Neural crest cell (in vitro differentiated cells): ENCODE measurements at regions not wholly inside any gene's neighbourhood (a gene's known extent, or its start where the extent isn't known, plus 50 kb on each side); places are given as distances from the start of the nearest gene placed in this dataset.
"Not testable (repeated sequence)": the region's sequence is repeated elsewhere in the genome, so short reads cannot be mapped to it uniquely, and the experiment has no call there.

ENCODE experiments used
- DNase-seq: peaks from one replicate; pipeline ENCODE4 v3.0.0; 2021; ENCODE audit warnings: low read depth, mixed read lengths, low spot score
- H3K27ac Mint-ChIP-seq: one replicate; pipeline ENCODE4 v1.8.0; 2021; ENCODE audit warnings: mild to moderate bottlenecking, mixed read lengths; ENCODE audit not compliant: unreplicated experiment
- H3K27me3 Mint-ChIP-seq: 2 replicates; pipeline ENCODE4 v1.8.0; 2021; ENCODE audit warnings: low read depth, mild to moderate bottlenecking, mixed read lengths
- H3K36me3 Mint-ChIP-seq: 2 replicates; pipeline ENCODE4 v1.8.0; 2021; ENCODE audit warnings: low read depth, mild to moderate bottlenecking, mixed read lengths
- H3K4me1 Mint-ChIP-seq: 2 replicates; pipeline ENCODE4 v1.8.0; 2021; ENCODE audit warnings: mixed read lengths
- H3K4me3 Mint-ChIP-seq: one replicate; pipeline ENCODE4 v1.8.0; 2021; ENCODE audit warnings: mild to moderate bottlenecking, mixed read lengths
- H3K9me3 Mint-ChIP-seq: 2 replicates; pipeline ENCODE4 v1.8.0; 2021; ENCODE audit warnings: mixed read lengths
- TF ChIP-seq, protein P1 (sequence below): fragments of 200-600 bp; sonication (generic); conservative IDR thresholded peaks from 2 replicates; pipeline ENCODE4 v1.5.0; 2021; ENCODE audit warnings: antibody characterized with exemption, mild to moderate bottlenecking

- not testable (repeated sequence) for H3K27ac Mint-ChIP-seq, H3K36me3 Mint-ChIP-seq, H3K4me1 Mint-ChIP-seq, H3K27me3 Mint-ChIP-seq, H3K4me3 Mint-ChIP-seq, DNase-seq, H3K9me3 Mint-ChIP-seq
Measured at GRCh38 chr9:89861371-89861770, 256.6 kb downstream of the GADD45G start.

GRCh38 chr9:89862316-89862715, 257.5 kb downstream of the GADD45G start:
- H3K4me3 Mint-ChIP-seq, result no peak overlapping the region
- peaks cover 4% of the 10 kb centered on the region for H3K9me3 Mint-ChIP-seq
- DNase-seq, result no peak
- H3K36me3 Mint-ChIP-seq, result peaks cover 3% of the 10 kb centered on the region
- H3K27ac Mint-ChIP-seq, result no peak overlapping the region
- peaks cover 7% of the 10 kb centered on the region for H3K4me1 Mint-ChIP-seq
- TF ChIP-seq, protein P1, sequence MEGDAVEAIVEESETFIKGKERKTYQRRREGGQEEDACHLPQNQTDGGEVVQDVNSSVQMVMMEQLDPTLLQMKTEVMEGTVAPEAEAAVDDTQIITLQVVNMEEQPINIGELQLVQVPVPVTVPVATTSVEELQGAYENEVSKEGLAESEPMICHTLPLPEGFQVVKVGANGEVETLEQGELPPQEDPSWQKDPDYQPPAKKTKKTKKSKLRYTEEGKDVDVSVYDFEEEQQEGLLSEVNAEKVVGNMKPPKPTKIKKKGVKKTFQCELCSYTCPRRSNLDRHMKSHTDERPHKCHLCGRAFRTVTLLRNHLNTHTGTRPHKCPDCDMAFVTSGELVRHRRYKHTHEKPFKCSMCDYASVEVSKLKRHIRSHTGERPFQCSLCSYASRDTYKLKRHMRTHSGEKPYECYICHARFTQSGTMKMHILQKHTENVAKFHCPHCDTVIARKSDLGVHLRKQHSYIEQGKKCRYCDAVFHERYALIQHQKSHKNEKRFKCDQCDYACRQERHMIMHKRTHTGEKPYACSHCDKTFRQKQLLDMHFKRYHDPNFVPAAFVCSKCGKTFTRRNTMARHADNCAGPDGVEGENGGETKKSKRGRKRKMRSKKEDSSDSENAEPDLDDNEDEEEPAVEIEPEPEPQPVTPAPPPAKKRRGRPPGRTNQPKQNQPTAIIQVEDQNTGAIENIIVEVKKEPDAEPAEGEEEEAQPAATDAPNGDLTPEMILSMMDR, result no peak
- no peaks in the 10 kb centered on the region for H3K27me3 Mint-ChIP-seq

GRCh38 chr9:89863141-89863540, 258.3 kb downstream of the GADD45G start:
- no peaks in the 10 kb centered on the region for H3K27me3 Mint-ChIP-seq
- peaks cover 2% of the 10 kb centered on the region for H3K9me3 Mint-ChIP-seq
- peaks cover 7% of the 10 kb centered on the region for H3K4me1 Mint-ChIP-seq
- no peak overlapping the region for H3K27ac Mint-ChIP-seq
- TF ChIP-seq, protein P1, result no peak
- peaks cover under 1% of the 10 kb centered on the region for H3K36me3 Mint-ChIP-seq
- DNase-seq, result no peak
- H3K4me3 Mint-ChIP-seq, result no peak overlapping the region

DNA sequence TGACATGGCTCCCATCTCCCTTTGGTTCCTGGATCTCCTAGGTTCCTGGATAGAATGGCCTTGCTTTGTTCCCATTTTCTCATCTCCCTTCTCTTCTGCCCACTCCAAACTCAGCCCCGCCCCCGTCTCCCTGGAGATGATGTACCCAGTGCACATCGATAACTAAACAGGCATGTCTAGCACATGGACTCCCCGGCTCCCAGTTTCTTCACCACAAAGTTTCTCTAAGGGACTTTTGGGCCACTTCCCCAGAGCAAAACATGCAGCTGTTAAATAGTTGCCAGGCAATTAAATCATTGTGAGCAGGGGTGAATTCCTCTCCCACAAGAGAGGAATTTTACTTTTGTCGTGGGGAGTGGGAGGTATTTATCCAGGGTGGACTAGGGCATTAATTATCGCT, 259.0 kb downstream of the GADD45G start:
- H3K27ac Mint-ChIP-seq, result no peak overlapping the region
- TF ChIP-seq, protein P1, result no peak

DNA sequence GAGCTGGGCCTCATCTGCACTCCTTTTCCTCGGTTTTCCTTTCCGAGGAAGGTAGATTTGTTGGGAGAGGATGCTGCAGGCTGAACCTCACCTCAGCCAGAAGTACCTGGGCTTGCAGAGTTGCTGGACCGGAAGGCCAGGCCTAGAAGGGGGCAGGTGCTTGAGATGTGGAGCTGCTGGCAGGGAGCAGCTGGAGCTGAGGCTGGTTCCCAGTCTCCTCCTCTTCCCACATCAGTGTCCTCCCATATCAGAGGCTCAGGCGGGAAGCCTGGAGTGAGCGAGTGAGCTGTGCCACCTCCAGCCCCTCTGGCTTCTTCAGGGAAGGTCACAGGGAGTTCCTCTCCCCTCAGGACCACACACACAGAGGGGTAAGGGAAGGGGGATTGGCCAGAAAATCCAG, 259.4 kb downstream of the GADD45G start:
- no peaks in the 10 kb centered on the region for H3K27me3 Mint-ChIP-seq
- DNase-seq, result no peak
- H3K4me1 Mint-ChIP-seq, result peaks cover 7% of the 10 kb centered on the region
- H3K9me3 Mint-ChIP-seq, result no peaks in the 10 kb centered on the region
- H3K36me3 Mint-ChIP-seq, result no peaks in the 10 kb centered on the region
- TF ChIP-seq, protein P1, result no peak
- H3K4me3 Mint-ChIP-seq, result no peak overlapping the region
- H3K27ac Mint-ChIP-seq, result no peak overlapping the region

More for the DNA sequence above, 259.0 kb downstream of the GADD45G start:
- Mint-ChIP-seq H3K27me3 (no peaks in the 10 kb centered on the region), H3K9me3 (no peaks in the 10 kb centered on the region), H3K4me3 (no peak overlapping the region), H3K4me1 (peaks cover 7% of the 10 kb centered on the region), H3K36me3 (no peaks in the 10 kb centered on the region)
- no peak for DNase-seq

DNA sequence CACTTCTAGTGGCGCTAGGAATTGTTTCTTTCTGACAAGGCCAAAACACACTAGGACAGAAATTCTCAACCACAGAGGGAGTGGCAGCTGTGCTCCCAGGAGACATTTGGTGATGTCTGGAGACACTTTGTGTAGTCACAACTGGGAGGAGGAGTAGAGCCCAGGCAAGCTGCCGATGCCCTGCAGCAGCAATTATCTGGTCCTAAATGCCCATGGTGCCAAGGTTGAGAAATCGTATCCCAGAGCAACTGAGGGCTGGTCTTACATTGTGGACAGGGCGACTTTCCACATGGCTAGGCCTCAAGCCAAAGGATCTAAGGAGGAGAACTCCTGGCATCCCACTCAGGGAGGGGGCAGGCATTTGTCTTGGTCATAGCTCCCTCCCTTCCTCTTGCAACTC, 259.9 kb downstream of the GADD45G start:
- DNase-seq, result no peak
- H3K4me3 Mint-ChIP-seq, result no peak overlapping the region
- H3K9me3 Mint-ChIP-seq, result no peaks in the 10 kb centered on the region
- TF ChIP-seq, protein P1, result no peak
- H3K4me1 Mint-ChIP-seq, result peaks cover 7% of the 10 kb centered on the region
- H3K27me3 Mint-ChIP-seq, result no peaks in the 10 kb centered on the region
- no peak overlapping the region for H3K27ac Mint-ChIP-seq
- H3K36me3 Mint-ChIP-seq, result no peaks in the 10 kb centered on the region
